Lung (tissue), 11 donors: ENCODE measurements at regions not wholly inside any gene's neighbourhood (a gene's known extent, or its start where the extent isn't known, plus 50 kb on each side); places are given as distances from the start of the nearest gene placed in this dataset.

Experiments used
- ATAC-seq: fragments of 200-7000 bp; cut with Tn5 transposase; one replicate; pipeline ENCODE4 v1.9.1; 2020; ENCODE audit warnings: moderate number of reproducible peaks; ENCODE audit not compliant: insufficient read depth, low FRiP score
- DNase-seq, 3 donors: peaks; one replicate each; pipeline ENCODE4 v3.0.0-alpha.2; 2013 to 2017
- H3K27ac ChIP-seq, 2 donors: one replicate each; pipeline ENCODE4 v1.5.1; 2013; ENCODE audit warnings: mild to moderate bottlenecking in 2 of 2, moderate library complexity in 2 of 2, control low read depth in 1 of 2, inconsistent platforms in 1 of 2, low read depth in 1 of 2, low read length in 1 of 2
- H3K27me3 ChIP-seq, 3 donors: one replicate each; pipeline ENCODE4 v1.5.1; 2013; ENCODE audit warnings: low read length in 2 of 3; ENCODE audit not compliant: control insufficient read depth in 3 of 3, insufficient read depth in 3 of 3
- H3K36me3 ChIP-seq, 4 donors: one replicate each; pipeline ENCODE4 v1.5.1; 2013; ENCODE audit warnings: low read length in 4 of 4, mild to moderate bottlenecking in 1 of 4, moderate library complexity in 1 of 4; ENCODE audit not compliant: control insufficient read depth in 4 of 4, insufficient read depth in 4 of 4
- H3K4me1 ChIP-seq, 5 donors: one replicate each; pipeline ENCODE4 v1.5.1; 2013; ENCODE audit warnings: low read length in 5 of 5, mild to moderate bottlenecking in 2 of 5, moderate library complexity in 1 of 5; ENCODE audit not compliant: control insufficient read depth in 5 of 5, insufficient read depth in 5 of 5
- H3K4me3 ChIP-seq: one replicate; pipeline ENCODE4 v1.5.1; 2013; ENCODE audit warnings: mild to moderate bottlenecking, control low read depth, moderate library complexity
- H3K9ac ChIP-seq, 2 donors: one replicate each; pipeline ENCODE4 v1.5.1; 2013; ENCODE audit warnings: low read length in 2 of 2, control low read depth in 1 of 2; ENCODE audit not compliant: insufficient read depth in 1 of 2
- H3K9me3 ChIP-seq, 4 donors: one replicate each; pipeline ENCODE4 v1.5.1; 2013; ENCODE audit warnings: low read length in 3 of 4, mild to moderate bottlenecking in 1 of 4, moderate library complexity in 1 of 4; ENCODE audit not compliant: control insufficient read depth in 4 of 4, insufficient read depth in 3 of 4
- CTCF ChIP-seq: IDR thresholded peaks from 2 replicates; pipeline ENCODE4 v1.5.1; 2012; ENCODE audit warnings: mild to moderate bottlenecking; ENCODE audit errors: control extremely low read depth, extremely low read depth
- WGBS, 2 donors: extraction: QIAGEN DNeasy Blood & Tissue Kit; methylation state at CpG; one replicate each; pipeline ENCODE4 v1.1.7; 2013; 5-methylcytosine and 5-hydroxymethylcytosine counted together
- donor health status: control.
- donor health status: control.
- donor health status: Bipolar disorder and iron deficiency.
- donor health status: healthy.
- donor health status: DM: yes; HTN: yes; CAD: no.

DNA sequence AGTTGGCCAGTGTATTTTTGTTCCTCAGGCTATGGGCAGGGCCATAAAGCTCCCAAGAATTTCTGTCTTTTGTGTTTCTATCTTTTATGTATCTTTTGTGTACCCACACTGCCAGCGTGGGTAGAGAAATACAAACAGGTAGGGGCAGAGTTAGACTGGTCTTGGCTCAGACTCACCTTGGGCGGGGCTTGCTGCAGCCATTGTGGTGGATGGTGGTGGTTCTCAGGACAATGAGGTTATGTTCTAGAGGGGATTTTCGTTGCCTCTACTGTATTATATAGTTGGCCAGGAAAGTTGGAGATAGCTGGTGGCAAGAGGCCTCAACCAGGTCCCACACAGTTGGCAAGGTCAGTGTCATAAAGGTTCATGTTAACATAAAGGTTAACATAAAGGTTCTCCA, 977.5 kb upstream of the LRFN5 start:
- DNase-seq: no peak
- no peak for ATAC-seq
- WGBS, 2 donors: 72 to 77% methylated on average over 3 of the region's 3 CpGs
- Histone ChIP-seq H3K27me3 (no peaks in the 10 kb centered on the region), H3K4me3 (no peak overlapping the region), H3K9ac (no peak overlapping the region), H3K9me3 (no peaks in the 10 kb centered on the region), H3K36me3 (no peaks in the 10 kb centered on the region), H3K4me1 (no peaks in the 10 kb centered on the region), H3K27ac (no peak overlapping the region)
- TF ChIP-seq CTCF: no peak

GRCh38 chr14:40623643-40624042, 983.0 kb upstream of the LRFN5 start:
- no peak overlapping the region for H3K9ac ChIP-seq
- H3K27ac ChIP-seq: no peak overlapping the region
- 43 to 67% methylated on average over 2 of the region's 2 CpGs for WGBS, 2 donors
- H3K4me1 ChIP-seq: no peaks in the 10 kb centered on the region
- H3K27me3 ChIP-seq: no peaks in the 10 kb centered on the region
- no peak for TF ChIP-seq CTCF
- no peak for ATAC-seq
- DNase-seq: peak in 2 of 3 donors; percentile 11 to 51
- H3K36me3 ChIP-seq: no peaks in the 10 kb centered on the region
- H3K9me3 ChIP-seq: no peaks in the 10 kb centered on the region
- no peak overlapping the region for H3K4me3 ChIP-seq

DNA sequence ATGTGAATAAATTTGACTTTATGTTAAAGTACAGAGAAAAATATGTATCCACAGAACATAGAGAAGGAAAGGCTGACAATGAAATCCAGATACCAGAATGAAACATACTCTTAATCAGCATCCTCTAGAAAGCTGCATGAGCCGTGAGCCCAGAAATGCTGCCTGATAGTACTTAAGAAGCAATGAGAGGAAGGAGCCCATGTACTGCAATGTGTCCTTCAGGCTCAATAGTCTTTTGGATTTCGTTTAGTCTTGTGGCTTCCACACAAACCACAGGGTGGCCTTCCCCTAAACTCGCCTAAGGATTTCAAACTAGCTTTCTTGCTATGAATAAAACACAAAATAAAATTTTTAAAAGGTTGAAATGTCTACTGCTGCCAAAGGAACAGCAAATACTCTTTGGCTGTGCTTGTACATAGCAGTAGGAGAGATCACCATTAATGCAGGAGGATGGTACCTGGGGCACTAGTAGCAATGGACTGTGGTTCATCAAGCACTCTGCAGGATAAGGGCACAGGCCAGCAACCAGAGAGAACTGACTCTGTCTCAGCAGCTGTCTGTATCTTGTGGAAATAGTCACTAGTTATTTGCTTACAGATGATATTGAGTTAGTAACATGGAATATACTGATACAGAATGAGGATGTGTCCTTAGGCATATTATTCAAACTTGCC, 988.3 kb upstream of the LRFN5 start:
- H3K27ac ChIP-seq: no peak overlapping the region
- H3K4me3 ChIP-seq: no peak overlapping the region
- no peak for TF ChIP-seq CTCF
- H3K36me3 ChIP-seq: no peaks in the 10 kb centered on the region
- no peak for ATAC-seq
- no peaks in the 10 kb centered on the region for H3K9me3 ChIP-seq
- no peaks in the 10 kb centered on the region for H3K27me3 ChIP-seq
- whole genome bisulfite sequencing, 2 donors: 66 to 68% methylated on average over 3 of the region's 3 CpGs
- no peak for DNase-seq
- no peaks in the 10 kb centered on the region for H3K4me1 ChIP-seq
- no peak overlapping the region for H3K9ac ChIP-seq

DNA sequence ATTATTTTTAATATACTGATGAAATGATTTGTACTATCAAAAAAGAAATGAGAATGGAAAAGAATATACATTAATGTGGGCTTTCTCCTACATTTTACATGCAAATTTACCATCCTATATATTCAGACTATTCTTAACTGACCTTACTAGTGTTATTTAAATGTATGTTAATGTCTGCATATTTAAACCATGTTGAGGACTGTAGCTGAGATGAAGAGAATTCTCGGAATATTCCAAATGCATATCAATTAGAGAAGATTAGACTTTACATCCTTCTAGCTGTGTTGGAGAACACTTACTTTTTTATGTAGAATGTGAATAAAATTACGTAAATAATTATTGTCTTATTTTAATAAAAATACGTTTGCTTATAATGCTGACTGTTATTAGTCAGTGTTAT, 990.1 kb upstream of the LRFN5 start:
- Histone ChIP-seq H3K4me1 (no peaks in the 10 kb centered on the region), H3K36me3 (no peaks in the 10 kb centered on the region), H3K9ac (no peak overlapping the region), H3K27ac (no peak overlapping the region), H3K27me3 (no peaks in the 10 kb centered on the region), H3K9me3 (no peaks in the 10 kb centered on the region), H3K4me3 (no peak overlapping the region)
- ATAC-seq (no peak), DNase-seq (no peak)
- WGBS, 2 donors: 84 to 85% methylated on average over 3 of the region's 3 CpGs
- no peak for TF ChIP-seq CTCF
